ENCODE measurements at regions not wholly inside any gene's neighbourhood (a gene's known extent, or its start where the extent isn't known, plus 50 kb on each side); places are given as distances from the start of the nearest gene placed in this dataset.

- TF ChIP-seq CTCF (conservative IDR thresholded peaks at IDR 0.05; ENCODE audit: low read depth, low read length): no peak
- H3K4me3 ChIP-seq (ENCODE audit: low read length): no peak overlapping the region
- no peak for DNase-seq (ENCODE audit: low read depth)
Observed at GRCh38 chr1:110766336-110766647, 91.6 kb upstream of the KCNA3 start.

- DNase-seq (ENCODE audit: low read depth): peak; percentile 5
- peak; percentile 83 for TF ChIP-seq CTCF (conservative IDR thresholded peaks at IDR 0.05; ENCODE audit: low read depth, low read length)
- H3K4me3 ChIP-seq (ENCODE audit: low read length): no peak overlapping the region
Observed at GRCh38 chr1:110765640-110766335, 91.0 kb upstream of the KCNA3 start.

- H3K4me3 ChIP-seq (ENCODE audit: low read length): no peak overlapping the region
- TF ChIP-seq CTCF (conservative IDR thresholded peaks at IDR 0.05; ENCODE audit: low read depth, low read length): no peak
- no peak for DNase-seq (ENCODE audit: low read depth)
Observed at GRCh38 chr1:110763149-110763548, 88.4 kb upstream of the KCNA3 start.

GRCh38 chr1:110760321-110760720 lies 85.6 kb upstream of the KCNA3 start:
- DNase-seq (ENCODE audit: low read depth): no peak
- TF ChIP-seq CTCF (conservative IDR thresholded peaks at IDR 0.05; ENCODE audit: low read depth, low read length): no peak
- H3K4me3 ChIP-seq (ENCODE audit: low read length): no peak overlapping the region

- H3K4me3 ChIP-seq (ENCODE audit: low read length): no peak overlapping the region
- TF ChIP-seq CTCF (conservative IDR thresholded peaks at IDR 0.05; ENCODE audit: low read depth, low read length): no peak
- no peak for DNase-seq (ENCODE audit: low read depth)
Observed at GRCh38 chr1:110756506-110756905, 81.8 kb upstream of the KCNA3 start.

- TF ChIP-seq CTCF (conservative IDR thresholded peaks at IDR 0.05; ENCODE audit: low read depth, low read length): no peak
- no peak for DNase-seq (ENCODE audit: low read depth)
Observed at GRCh38 chr1:110752941-110753725, 78.4 kb upstream of the KCNA3 start.

GRCh38 chr1:110750562-110750961 lies 75.8 kb upstream of the KCNA3 start:
- no peak for DNase-seq (ENCODE audit: low read depth)

More at GRCh38 chr1:110752941-110753725, 78.4 kb upstream of the KCNA3 start:
- no peak overlapping the region for H3K4me3 ChIP-seq (ENCODE audit: low read length)

More at GRCh38 chr1:110750562-110750961, 75.8 kb upstream of the KCNA3 start:
- H3K4me3 ChIP-seq (ENCODE audit: low read length): no peak overlapping the region
- TF ChIP-seq CTCF (conservative IDR thresholded peaks at IDR 0.05; ENCODE audit: low read depth, low read length): no peak
